ENCODE measurements at regions not wholly inside any gene's neighbourhood (a gene's known extent, or its start where the extent isn't known, plus 50 kb on each side); places are given as distances from the start of the nearest gene placed in this dataset.

GRCh38 chr15:68500363-68501258 is 68.6 kb upstream of the ITGA11 start:
- no peak for DNase-seq (ENCODE audit: low read depth)

DNA sequence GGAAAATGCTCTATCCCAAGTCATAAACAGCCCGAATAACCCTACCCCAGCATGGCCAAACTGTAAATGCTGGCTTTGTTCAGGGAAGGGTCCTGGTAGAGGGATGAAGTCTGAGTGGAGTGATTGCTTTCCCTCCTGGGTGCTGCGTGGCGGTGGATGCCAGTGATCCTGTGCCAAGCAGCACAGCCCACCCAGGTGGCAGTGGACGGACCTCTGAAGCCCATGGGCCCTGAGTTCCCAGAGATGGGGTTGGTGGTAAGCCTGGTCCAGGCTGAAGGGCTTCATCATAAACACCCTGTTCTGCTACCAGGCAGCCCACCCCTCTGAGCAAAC is 69.3 kb upstream of the ITGA11 start:
- DNase-seq (ENCODE audit: low read depth): no peak

GRCh38 chr15:68501616-68502015 is 69.7 kb upstream of the ITGA11 start:
- DNase-seq (ENCODE audit: low read depth): no peak

GRCh38 chr15:68502398-68502901 is 70.5 kb upstream of the ITGA11 start:
- DNase-seq (ENCODE audit: low read depth): no peak

DNA sequence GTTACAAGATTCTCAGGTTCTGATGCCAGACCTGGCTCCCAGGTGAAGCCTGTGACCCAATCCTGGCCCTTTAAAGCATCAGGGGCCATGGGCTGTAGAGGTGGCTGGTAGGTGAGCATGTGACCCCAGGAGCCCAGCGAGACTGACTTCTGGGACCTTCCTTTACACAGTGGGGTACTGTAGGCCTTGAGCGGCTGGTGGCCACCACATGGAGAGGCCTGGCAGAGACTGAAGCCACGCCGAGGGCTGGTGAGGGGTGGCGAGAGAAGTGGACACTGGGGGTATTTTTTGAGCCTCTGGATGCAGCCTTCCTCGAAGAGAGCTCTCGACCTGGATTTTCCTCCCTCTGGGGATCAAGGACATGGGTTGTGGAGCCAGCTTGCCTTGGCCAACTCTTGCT is 71.2 kb upstream of the ITGA11 start:
- no peak for DNase-seq (ENCODE audit: low read depth)

DNA sequence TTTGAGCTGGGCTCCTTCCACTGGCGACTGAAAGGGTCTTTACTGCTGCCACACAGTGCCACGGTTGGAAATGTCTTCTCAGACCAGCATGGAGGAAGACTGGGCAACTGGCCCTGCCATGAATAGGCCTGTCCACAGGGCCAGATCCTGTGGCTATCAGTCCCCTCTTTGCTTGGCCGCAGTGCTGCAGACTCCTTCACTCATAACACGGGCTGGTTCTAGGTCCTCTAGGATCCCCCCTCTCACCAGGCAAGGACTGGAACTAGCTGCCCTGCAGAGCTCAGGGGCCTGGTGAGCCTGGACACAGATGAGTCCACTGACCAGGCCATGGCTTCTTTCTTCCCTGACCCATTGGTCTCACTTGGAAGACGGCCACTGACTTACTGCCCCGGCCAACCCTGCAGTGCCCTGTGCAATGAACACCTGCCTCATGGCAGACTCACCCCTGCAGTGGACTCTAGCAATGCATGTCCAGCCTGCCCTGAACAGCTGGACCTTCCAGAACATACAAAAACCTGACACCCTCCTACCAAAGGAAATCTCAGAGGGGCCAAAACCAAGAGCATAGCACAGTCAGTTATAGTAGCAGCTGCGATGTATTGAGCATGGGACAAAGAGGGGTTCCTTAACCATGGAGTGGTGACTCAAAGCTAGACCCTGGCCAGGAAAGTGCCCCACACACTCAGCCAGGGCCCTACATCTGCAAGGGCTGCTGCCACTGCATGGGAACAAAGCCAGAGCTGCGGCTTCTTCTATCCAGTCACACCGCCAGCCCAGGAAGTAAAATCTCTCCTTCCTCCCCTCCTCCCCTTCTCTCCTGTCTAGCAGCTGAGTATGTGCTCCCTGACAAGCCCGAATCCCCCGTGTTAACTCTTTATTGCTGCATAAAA is 72.1 kb upstream of the ITGA11 start:
- DNase-seq (ENCODE audit: low read depth): no peak

- DNase-seq (ENCODE audit: low read depth): no peak
Observed at GRCh38 chr15:68504681-68505170, 72.8 kb upstream of the ITGA11 start.

GRCh38 chr15:68506071-68506470 is 72.7 kb upstream of the CORO2B start:
- no peak for DNase-seq (ENCODE audit: low read depth)

DNA sequence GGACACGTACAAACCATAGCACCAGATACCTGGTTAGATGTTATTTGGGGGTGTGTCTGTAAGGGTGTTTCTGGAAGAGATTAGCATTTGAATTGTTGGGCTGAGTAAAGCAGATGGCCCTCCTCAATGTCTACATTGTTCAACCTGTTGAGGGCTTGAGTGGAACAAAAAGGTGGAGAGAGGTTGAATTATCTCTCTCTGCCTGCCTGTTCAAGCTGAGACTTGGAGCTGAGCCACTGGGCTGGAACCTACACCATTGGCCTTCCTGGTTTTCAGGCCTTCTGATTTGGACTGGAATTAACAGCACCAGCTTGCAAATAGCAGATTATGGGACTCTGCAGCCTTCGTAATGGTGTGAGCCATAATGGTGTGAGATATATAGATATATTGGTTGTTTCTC is 71.3 kb upstream of the CORO2B start:
- no peak for DNase-seq (ENCODE audit: low read depth)

DNA sequence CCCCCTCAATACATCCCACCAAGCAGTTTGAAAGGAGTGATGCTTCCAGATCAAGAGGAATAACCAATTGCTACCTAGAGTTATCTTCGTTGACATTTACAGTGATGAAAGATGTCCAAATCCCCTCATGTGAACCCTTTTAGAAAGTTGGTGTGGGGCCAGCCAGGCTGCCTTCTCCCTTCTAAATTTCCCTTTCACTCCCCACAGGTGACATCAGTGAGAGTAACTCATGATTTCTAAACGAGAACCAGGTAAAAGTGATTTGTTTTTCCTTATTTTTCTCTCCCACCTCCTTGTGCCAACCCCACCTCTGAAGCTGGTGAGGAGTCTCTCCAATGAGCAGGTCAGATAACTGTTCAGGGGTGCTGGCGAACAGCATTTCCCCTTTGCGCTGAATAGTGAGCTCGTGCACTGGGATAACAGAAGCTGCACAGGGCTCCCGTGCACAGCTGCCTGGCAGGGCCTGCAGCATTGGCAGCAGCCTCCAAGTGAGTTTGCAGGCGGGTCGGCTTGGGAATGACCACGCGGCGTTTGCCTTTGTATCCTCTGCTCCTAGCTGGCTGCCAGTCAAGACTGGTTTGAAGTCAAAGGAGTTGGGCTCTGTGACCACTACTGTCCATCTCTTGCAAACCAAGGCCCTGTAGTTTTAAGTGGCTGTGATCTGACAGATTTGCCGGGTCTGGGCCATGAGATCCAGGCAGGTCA is 70.2 kb upstream of the CORO2B start:
- DNase-seq (ENCODE audit: low read depth): no peak

GRCh38 chr15:68510558-68510957 is 68.2 kb upstream of the CORO2B start:
- DNase-seq (ENCODE audit: low read depth): no peak

DNA sequence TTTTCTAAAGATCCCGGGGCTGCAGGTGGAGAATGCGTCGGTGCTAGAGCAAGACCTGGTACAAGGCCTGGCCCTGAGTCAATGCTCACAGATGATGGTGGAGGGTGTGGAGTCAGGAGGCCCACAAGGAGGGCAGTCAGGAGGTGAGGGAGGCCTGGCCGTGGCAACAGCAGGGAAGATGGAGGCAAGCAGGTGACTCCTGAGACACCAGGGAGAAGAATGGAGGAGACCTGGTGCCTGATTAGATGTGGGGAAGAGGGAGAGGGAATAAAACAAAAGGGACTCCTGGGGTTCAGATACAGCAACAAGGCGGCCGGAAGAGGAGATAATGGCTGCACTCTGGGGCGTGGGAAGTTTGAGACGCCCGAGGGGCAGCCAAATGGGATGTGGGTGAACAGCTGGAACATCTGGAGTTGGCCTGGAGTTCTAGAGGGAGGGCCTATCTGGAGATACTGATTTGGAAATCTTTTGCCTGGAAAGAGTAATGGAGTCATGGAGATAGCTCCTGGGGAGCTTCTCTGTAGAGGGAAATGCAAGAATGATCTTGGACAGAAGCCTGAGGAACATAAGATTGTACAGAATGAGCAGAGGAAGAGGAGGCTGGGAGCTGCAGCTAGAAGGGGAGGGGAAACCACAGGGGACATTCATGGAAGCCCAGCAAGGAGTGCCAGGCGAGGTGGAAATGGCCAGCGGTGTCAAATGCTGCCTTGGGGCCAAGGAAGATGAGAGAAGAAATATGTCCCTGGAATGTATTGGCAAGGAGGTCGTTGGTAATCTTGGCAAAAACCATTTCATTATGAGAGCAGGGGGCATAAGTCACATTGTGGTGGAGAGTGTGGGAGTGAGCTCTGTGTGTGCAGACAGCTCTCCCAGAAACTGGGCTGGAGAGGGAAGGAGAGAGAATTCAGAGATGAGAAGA is 67.5 kb upstream of the CORO2B start:
- no peak for DNase-seq (ENCODE audit: low read depth)

GRCh38 chr15:68512052-68512451 is 66.7 kb upstream of the CORO2B start:
- no peak for DNase-seq (ENCODE audit: low read depth)

GRCh38 chr15:68512598-68512997 is 66.2 kb upstream of the CORO2B start:
- no peak for DNase-seq (ENCODE audit: low read depth)

GRCh38 chr15:68515371-68516095 is 63.3 kb upstream of the CORO2B start:
- no peak for DNase-seq (ENCODE audit: low read depth)

DNA sequence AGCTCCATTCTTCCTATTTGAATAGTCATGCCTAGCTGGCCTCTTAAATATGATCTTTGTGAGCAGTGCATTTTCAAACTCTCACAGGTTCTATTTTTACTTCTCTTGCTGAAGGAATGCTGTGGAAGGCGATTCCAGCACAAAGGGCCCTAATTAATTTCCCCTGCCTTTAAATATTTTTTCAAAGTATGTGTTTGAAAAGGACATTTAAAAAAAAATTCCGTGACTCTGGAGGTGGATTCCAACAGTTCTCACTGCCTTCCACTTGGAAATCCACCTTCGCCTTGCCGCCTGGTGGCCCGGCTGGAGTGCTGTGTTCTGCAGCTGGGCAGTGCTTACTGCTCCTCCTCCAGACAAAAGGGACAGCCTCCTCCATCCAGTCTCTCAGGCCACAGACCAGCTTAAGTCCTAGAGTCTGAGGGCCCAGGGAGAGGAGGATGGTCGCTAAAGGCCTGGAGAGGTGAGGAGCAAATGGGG is 61.5 kb upstream of the CORO2B start:
- no peak for DNase-seq (ENCODE audit: low read depth)

GRCh38 chr15:68518046-68518445 is 60.7 kb upstream of the CORO2B start:
- no peak for DNase-seq (ENCODE audit: low read depth)

GRCh38 chr15:68518785-68519430 is 59.9 kb upstream of the CORO2B start:
- no peak for DNase-seq (ENCODE audit: low read depth)

- peak; percentile 40 for DNase-seq (ENCODE audit: low read depth)
Observed at GRCh38 chr15:68524753-68525584, 53.8 kb upstream of the CORO2B start.

Measured in ELR (cell line).